ENCODE measurements at regions not wholly inside any gene's neighbourhood (a gene's known extent, or its start where the extent isn't known, plus 50 kb on each side); places are given as distances from the start of the nearest gene placed in this dataset.
"Not testable (repeated sequence)": the region's sequence is repeated elsewhere in the genome, so short reads cannot be mapped to it uniquely, and the experiment has no call there.

GRCh38 chr2:208713066-208713745 lies 306.6 kb downstream of the PTH2R start:
- Histone ChIP-seq H3K9ac (ENCODE audit: low read length) (no peak overlapping the region), H3K4me1 (ENCODE audit: control insufficient read depth, insufficient read depth, low read length) (no peaks in the 10 kb centered on the region), H3K36me3 (ENCODE audit: control insufficient read depth, insufficient read depth, low read length) (no peaks in the 10 kb centered on the region), H3K27me3 (ENCODE audit: control insufficient read depth, insufficient read depth, low read length) (no peaks in the 10 kb centered on the region), H3K9me3 (ENCODE audit: control insufficient read depth, low read length) (no peaks in the 10 kb centered on the region), H3K4me3 (ENCODE audit: low read length) (no peak overlapping the region)

- Histone ChIP-seq H3K9me3 (ENCODE audit: control insufficient read depth, low read length) (no peaks in the 10 kb centered on the region), H3K27me3 (ENCODE audit: control insufficient read depth, insufficient read depth, low read length) (no peaks in the 10 kb centered on the region), H3K9ac (ENCODE audit: low read length) (no peak overlapping the region), H3K36me3 (ENCODE audit: control insufficient read depth, insufficient read depth, low read length) (no peaks in the 10 kb centered on the region), H3K4me1 (ENCODE audit: control insufficient read depth, insufficient read depth, low read length) (no peaks in the 10 kb centered on the region), H3K4me3 (ENCODE audit: low read length) (no peak overlapping the region)
These were observed 312.2 kb downstream of the PTH2R start for GRCh38 chr2:208718828-208719227.

- H3K4me3 ChIP-seq (ENCODE audit: low read length): no peak overlapping the region
- H3K36me3 ChIP-seq (ENCODE audit: control insufficient read depth, insufficient read depth, low read length): no peaks in the 10 kb centered on the region
- no peaks in the 10 kb centered on the region for H3K9me3 ChIP-seq (ENCODE audit: control insufficient read depth, low read length)
- H3K9ac ChIP-seq (ENCODE audit: low read length): no peak overlapping the region
- no peaks in the 10 kb centered on the region for H3K27me3 ChIP-seq (ENCODE audit: control insufficient read depth, insufficient read depth, low read length)
- H3K4me1 ChIP-seq (ENCODE audit: control insufficient read depth, insufficient read depth, low read length): no peaks in the 10 kb centered on the region
These were observed 316.1 kb downstream of the PTH2R start for GRCh38 chr2:208722731-208723130.

- Histone ChIP-seq H3K9me3 (ENCODE audit: control insufficient read depth, low read length) (no peaks in the 10 kb centered on the region), H3K27me3 (ENCODE audit: control insufficient read depth, insufficient read depth, low read length) (no peaks in the 10 kb centered on the region), H3K36me3 (ENCODE audit: control insufficient read depth, insufficient read depth, low read length) (no peaks in the 10 kb centered on the region), H3K9ac (ENCODE audit: low read length) (no peak overlapping the region), H3K4me3 (ENCODE audit: low read length) (no peak overlapping the region), H3K4me1 (ENCODE audit: control insufficient read depth, insufficient read depth, low read length) (no peaks in the 10 kb centered on the region)
These were observed 318.7 kb downstream of the PTH2R start for GRCh38 chr2:208725280-208725679.

- no peak overlapping the region for H3K4me3 ChIP-seq (ENCODE audit: low read length)
- no peaks in the 10 kb centered on the region for H3K4me1 ChIP-seq (ENCODE audit: control insufficient read depth, insufficient read depth, low read length)
- no peaks in the 10 kb centered on the region for H3K36me3 ChIP-seq (ENCODE audit: control insufficient read depth, insufficient read depth, low read length)
- H3K9ac ChIP-seq (ENCODE audit: low read length): no peak overlapping the region
- H3K9me3 ChIP-seq (ENCODE audit: control insufficient read depth, low read length): no peaks in the 10 kb centered on the region
- no peaks in the 10 kb centered on the region for H3K27me3 ChIP-seq (ENCODE audit: control insufficient read depth, insufficient read depth, low read length)
These were observed 319.6 kb downstream of the PTH2R start for GRCh38 chr2:208726242-208726641.

- H3K36me3 ChIP-seq (ENCODE audit: control insufficient read depth, insufficient read depth, low read length); H3K27me3 ChIP-seq (ENCODE audit: control insufficient read depth, insufficient read depth, low read length); H3K4me3 ChIP-seq (ENCODE audit: low read length); H3K4me1 ChIP-seq (ENCODE audit: control insufficient read depth, insufficient read depth, low read length); H3K9ac ChIP-seq (ENCODE audit: low read length); H3K9me3 ChIP-seq (ENCODE audit: control insufficient read depth, low read length): not testable (repeated sequence)
These were observed 345.2 kb downstream of the PTH2R start for GRCh38 chr2:208751663-208752415.

GRCh38 chr2:208757364-208757763 lies 350.8 kb downstream of the PTH2R start:
- Histone ChIP-seq H3K4me1 (ENCODE audit: control insufficient read depth, insufficient read depth, low read length) (no peaks in the 10 kb centered on the region), H3K4me3 (ENCODE audit: low read length) (no peak overlapping the region), H3K9ac (ENCODE audit: low read length) (no peak overlapping the region), H3K27me3 (ENCODE audit: control insufficient read depth, insufficient read depth, low read length) (no peaks in the 10 kb centered on the region), H3K9me3 (ENCODE audit: control insufficient read depth, low read length) (no peaks in the 10 kb centered on the region), H3K36me3 (ENCODE audit: control insufficient read depth, insufficient read depth, low read length) (no peaks in the 10 kb centered on the region)

- not testable (repeated sequence) for H3K4me3 ChIP-seq (ENCODE audit: low read length); H3K4me1 ChIP-seq (ENCODE audit: control insufficient read depth, insufficient read depth, low read length); H3K36me3 ChIP-seq (ENCODE audit: control insufficient read depth, insufficient read depth, low read length); H3K9ac ChIP-seq (ENCODE audit: low read length); H3K27me3 ChIP-seq (ENCODE audit: control insufficient read depth, insufficient read depth, low read length); H3K9me3 ChIP-seq (ENCODE audit: control insufficient read depth, low read length)
These were observed 366.5 kb downstream of the PTH2R start for GRCh38 chr2:208773074-208773473.

- no peaks in the 10 kb centered on the region for H3K9me3 ChIP-seq (ENCODE audit: control insufficient read depth, low read length)
- no peak overlapping the region for H3K4me3 ChIP-seq (ENCODE audit: low read length)
- no peaks in the 10 kb centered on the region for H3K36me3 ChIP-seq (ENCODE audit: control insufficient read depth, insufficient read depth, low read length)
- H3K27me3 ChIP-seq (ENCODE audit: control insufficient read depth, insufficient read depth, low read length): no peaks in the 10 kb centered on the region
- H3K4me1 ChIP-seq (ENCODE audit: control insufficient read depth, insufficient read depth, low read length): no peaks in the 10 kb centered on the region
- no peak overlapping the region for H3K9ac ChIP-seq (ENCODE audit: low read length)
These were observed 374.6 kb downstream of the PTH2R start for GRCh38 chr2:208781166-208781565.

GRCh38 chr2:208782097-208782496 lies 375.5 kb downstream of the PTH2R start:
- Histone ChIP-seq H3K36me3 (ENCODE audit: control insufficient read depth, insufficient read depth, low read length) (no peaks in the 10 kb centered on the region), H3K9me3 (ENCODE audit: control insufficient read depth, low read length) (no peaks in the 10 kb centered on the region), H3K4me3 (ENCODE audit: low read length) (no peak overlapping the region), H3K27me3 (ENCODE audit: control insufficient read depth, insufficient read depth, low read length) (no peaks in the 10 kb centered on the region), H3K4me1 (ENCODE audit: control insufficient read depth, insufficient read depth, low read length) (no peaks in the 10 kb centered on the region), H3K9ac (ENCODE audit: low read length) (no peak overlapping the region)

GRCh38 chr2:208783184-208783583 lies 376.6 kb downstream of the PTH2R start:
- Histone ChIP-seq H3K4me1 (ENCODE audit: control insufficient read depth, insufficient read depth, low read length) (no peaks in the 10 kb centered on the region), H3K9ac (ENCODE audit: low read length) (no peak overlapping the region), H3K36me3 (ENCODE audit: control insufficient read depth, insufficient read depth, low read length) (no peaks in the 10 kb centered on the region), H3K27me3 (ENCODE audit: control insufficient read depth, insufficient read depth, low read length) (no peaks in the 10 kb centered on the region), H3K9me3 (ENCODE audit: control insufficient read depth, low read length) (no peaks in the 10 kb centered on the region), H3K4me3 (ENCODE audit: low read length) (no peak overlapping the region)

GRCh38 chr2:208784774-208785173 lies 378.2 kb downstream of the PTH2R start:
- not testable (repeated sequence) for H3K4me3 ChIP-seq (ENCODE audit: low read length); H3K9me3 ChIP-seq (ENCODE audit: control insufficient read depth, low read length); H3K9ac ChIP-seq (ENCODE audit: low read length); H3K4me1 ChIP-seq (ENCODE audit: control insufficient read depth, insufficient read depth, low read length); H3K36me3 ChIP-seq (ENCODE audit: control insufficient read depth, insufficient read depth, low read length); H3K27me3 ChIP-seq (ENCODE audit: control insufficient read depth, insufficient read depth, low read length)
